Fibroblast of skin of right biceps (primary cell): ENCODE measurements at regions not wholly inside any gene's neighbourhood (a gene's known extent, or its start where the extent isn't known, plus 50 kb on each side); places are given as distances from the start of the nearest gene placed in this dataset.
"Not testable (repeated sequence)": the region's sequence is repeated elsewhere in the genome, so short reads cannot be mapped to it uniquely, and the experiment has no call there.

Experiments used
- DNase-seq: peaks from one replicate; pipeline ENCODE4 v3.0.0-alpha.2; 2013

DNA sequence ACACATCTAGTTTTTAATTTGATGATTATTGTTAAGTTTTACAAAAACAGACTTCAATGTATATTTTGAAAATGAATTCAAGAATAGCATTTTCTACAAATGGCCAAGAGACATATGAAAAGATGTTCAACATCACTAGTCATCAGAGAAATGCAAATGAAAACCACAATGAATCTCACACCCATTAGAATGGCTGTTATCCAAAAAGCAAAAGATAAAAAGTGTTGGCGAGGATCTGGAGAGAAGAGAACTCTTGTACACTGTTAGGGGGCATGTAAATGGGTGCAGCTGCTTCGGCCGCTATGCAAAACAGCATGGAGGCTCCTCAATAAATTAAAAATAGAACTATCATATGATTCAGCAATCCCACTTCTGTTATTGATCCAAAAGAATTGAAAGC is 185.8 kb upstream of the CCN2 start:
- DNase-seq, result peak; percentile 70

DNA sequence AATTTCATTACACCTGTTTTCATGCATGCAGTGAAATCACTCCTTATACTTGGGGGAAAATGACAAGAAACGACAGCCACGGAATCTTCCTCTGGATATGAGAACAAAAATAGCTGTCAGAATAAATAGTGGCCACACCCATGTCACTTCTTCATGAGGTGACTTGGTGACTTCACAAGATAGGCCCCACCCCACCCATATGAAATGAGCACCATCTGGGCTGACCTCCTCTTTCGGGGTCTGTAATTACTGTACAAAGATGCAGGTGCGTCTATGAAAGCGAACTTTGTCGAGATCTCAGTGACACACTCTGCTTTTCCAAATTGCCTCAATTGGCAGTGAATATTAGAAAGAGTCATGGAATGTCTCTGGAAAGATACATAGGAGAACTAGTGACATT is 184.2 kb upstream of the CCN2 start:
- DNase-seq, result no peak

DNA sequence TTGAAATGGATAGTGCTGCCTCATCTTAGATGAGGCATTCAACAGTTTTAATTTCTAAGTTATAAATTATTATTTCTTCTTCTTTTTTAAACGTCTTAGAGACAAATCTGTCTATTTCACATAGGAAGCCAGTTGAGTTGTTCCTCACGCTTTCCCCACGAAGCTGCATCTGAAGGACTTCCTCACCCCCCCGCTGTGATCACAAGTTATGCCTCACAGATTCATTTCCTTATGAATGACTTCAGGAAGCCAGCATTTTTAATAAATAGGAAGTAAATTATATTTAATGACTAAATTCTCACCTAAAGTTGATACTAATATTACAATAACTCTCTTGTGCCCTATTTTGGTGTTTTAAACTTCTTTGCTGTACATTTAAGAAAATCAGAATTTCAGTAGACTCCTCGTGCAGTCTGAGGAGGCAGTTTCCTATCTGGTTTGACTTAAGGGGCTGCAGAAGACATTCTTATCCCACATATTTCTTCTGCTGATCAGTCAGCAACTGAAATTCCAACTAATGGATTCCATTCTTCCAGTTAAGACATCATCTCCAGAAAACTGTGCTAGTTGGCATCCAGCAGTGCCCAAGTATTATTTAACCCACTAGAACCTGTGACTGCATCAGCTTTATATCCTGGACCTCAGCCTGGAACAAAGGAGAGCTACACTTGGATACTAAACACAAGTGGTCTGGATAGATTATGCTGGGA is 182.7 kb upstream of the CCN2 start:
- peak; percentile 62 for DNase-seq

DNA sequence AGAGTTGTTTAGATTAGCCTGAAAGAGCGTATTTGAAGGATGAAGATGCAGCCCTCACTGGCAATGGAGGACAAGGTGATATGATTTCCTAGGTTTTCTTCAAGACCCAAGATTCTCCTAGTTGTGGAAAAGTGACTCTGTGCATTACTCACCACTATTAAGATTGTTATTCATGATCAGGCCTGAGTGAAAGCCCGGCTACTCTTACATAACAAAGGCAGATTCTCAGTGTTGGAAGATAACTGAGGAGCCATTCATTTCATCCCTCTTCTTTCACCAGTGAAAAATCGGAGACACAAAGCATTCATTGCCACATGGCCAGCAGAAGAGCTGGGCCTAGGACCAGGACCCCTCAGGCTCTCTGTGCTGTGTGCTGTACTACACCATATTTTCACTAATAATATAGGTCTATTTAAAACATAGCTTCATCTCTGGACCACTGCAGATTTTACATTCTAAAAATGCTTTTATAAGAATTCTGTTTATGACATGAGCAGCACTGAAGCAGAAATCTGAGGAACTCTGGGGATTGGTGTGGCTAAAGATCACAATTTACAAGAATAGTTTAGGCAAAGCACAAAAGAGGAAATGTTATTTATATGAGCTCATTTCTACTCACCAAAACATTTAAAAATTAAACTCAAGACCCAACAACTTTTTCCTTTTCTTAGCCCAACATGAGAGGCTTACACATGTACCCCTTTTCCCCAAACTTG is 181.9 kb upstream of the CCN2 start:
- peak; percentile 80 for DNase-seq

DNA sequence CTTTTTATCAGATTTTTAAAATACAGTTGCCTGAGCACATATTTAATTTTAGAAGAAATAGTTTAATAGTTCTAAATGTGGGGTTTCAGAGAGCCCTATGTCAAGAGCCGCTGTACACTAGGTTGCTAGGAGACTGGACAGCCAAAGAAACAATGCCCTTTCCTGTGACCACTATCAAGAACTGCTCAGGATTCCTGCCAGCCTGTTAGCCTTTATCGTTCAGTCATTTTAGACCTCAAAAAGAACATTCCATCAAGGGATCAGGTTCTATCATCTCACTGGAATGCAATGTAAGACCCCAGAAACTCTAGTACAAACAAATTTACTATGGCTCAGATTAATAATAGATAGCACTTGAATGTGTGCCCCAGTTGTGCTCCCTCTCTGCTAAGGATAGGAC is 181.2 kb upstream of the CCN2 start:
- peak; percentile 68 for DNase-seq

DNA sequence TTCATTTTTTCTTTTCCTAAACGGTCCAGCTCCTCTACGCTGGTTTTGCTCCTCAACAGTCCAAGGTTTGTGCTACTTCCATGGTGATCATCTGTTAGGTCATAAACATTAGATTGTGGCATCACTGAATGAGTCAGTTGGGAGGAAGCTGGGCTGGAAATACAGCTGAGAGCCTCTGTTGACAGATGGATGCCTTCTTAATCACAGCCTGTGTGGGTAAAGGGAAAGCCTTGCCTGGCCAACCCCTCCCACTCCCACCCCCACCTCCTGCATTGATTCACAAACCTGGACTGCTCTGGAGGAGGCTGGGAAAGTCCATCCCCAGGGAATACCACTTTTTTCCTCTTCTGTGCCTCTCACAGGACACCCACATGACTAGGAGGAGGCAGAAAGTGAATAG is 180.6 kb upstream of the CCN2 start:
- DNase-seq, result peak; percentile 99

DNA sequence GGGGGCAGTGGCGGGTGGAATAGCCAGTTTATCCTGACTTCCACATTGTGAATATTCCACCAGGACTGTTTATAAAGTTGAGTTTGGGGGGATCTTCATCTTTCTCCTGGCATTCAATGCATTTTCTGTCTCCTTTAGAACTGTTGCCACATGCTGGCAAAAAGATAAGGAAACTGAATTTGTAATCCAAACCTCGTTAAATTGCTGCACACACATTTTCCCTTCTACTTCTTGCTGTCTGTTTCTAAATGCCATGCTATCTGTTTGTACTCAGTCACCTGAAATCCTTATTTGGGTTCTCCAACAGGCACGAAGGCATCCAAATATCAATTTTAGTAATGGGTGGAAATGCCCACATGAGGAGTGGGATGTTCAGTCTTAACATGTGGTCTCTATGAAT is 180.2 kb upstream of the CCN2 start:
- no peak for DNase-seq

DNA sequence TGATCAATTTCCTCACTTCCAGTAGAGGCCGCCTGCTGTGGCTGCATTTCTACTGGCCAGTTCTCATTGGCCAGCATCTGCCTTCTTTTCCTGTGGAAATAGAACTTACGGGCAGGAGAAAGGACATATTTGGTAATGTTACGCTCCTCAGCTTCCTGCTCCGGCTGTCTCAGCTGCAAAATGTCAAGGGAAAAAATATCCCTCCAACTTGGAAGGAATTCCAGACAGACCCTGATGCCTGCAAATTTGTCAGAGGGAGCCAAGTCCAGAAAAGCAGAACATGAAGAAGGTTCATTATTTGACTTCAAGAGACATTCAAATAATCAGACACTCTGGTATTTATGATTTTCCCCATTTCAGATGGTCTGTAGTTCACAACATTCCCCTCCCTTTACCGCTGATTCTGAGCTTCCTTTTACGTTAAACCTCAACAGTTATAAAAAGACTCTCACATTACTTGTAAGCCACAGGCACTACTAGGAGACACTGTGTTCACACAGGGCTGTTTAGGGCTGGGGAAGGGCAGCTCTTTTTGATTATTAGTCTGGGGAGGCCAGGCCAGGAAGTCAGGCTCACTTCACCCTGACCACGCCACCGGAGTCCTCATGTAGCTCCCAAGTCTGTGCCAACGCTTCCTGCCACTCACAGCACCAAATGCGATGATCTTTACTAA is 179.6 kb upstream of the CCN2 start:
- peak; percentile 65 for DNase-seq

DNA sequence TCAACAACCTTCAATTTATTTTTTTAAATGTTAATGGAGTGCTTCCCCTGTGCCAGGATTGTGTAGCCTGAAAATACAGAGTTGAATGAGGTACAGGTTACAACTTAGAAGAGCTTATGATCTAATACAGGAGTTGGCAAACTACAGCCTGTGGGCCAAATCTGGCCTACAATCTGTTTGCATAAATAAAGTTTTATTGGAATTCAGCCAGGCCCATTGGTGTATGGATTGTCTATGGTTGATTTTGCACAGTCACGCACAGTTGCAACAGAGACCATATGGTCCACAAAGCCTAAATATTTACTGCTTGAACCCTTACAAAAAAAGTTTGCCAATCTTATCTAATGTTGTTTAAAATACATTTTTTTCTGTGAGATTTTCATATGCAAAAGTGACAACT is 177.3 kb upstream of the CCN2 start:
- DNase-seq, result no peak

DNA sequence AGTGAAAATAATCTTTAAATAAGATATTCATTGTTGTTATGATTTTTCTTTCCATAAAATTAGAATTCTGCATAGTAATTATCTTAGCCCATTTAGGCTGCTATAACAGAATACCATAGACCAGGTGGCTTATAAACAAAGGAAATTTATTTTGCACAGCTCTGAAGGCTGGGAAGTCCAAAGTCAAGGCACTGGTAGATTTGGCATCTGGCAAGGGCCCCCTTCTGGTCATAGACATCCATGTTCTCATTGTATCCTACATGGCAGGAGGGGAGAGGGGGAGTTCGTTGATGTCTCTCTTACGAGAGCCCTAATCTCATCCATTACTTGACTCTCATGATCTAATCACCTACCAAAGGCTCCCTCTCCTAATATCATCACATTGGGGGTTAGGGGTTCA is 175.0 kb upstream of the CCN2 start:
- no peak for DNase-seq

DNA sequence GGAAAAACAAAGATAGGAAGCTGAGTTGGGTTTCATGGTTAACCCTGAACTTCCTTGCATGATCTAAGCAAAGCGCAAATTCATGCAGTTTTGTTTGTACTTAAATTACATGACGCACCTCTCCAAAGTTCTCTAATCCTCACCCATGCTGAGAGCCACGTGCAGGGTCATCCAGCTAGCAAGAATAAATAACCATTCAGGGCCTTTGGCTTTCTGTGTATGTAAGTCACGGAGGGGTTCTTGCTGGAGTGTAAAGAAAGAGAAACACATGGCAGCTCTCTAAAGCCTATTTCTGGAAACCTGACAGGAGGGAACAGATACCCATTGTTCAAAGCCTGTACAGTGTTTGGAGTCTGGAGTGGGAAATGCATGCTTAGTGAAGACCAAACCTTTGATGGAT is 171.7 kb upstream of the CCN2 start:
- DNase-seq, result no peak

DNA sequence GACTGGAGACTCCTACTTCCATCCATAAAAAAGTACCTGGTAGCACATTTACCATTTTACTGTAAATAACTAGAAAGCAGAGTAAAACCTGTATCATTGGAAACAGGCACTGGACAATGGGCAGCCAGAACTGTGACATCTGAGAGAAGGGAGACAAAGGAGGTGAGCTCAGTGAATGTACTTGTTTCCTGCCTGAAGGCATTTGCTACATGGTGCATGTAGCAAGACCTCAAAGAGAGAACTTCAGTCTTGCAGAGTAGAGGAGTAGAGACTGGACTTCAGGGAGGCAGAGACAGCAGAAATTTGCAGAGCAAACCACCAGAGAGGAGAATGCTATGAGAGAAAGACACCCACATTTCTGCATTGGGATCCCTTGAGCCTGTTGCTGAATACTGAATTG is 171.0 kb upstream of the CCN2 start:
- DNase-seq, result no peak

DNA sequence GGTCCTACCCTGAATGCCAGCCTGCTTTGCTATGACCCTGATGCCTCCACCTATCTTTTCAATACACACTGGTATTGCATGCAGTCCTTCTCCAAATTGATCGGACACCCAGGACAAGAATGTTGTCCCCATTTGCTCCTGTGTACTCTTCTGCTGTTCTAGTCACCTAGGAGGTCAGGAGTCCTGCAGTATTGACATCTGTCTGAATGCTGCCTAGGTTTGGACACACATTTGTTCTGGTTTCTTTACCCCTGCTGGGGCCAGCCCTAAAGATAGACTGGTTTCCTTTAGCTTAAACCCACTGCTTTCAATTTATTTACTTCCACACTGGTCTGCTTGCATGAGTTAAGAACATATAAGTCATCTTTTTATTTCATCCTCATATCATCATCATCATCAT is 167.0 kb upstream of the CCN2 start:
- no peak for DNase-seq

DNA sequence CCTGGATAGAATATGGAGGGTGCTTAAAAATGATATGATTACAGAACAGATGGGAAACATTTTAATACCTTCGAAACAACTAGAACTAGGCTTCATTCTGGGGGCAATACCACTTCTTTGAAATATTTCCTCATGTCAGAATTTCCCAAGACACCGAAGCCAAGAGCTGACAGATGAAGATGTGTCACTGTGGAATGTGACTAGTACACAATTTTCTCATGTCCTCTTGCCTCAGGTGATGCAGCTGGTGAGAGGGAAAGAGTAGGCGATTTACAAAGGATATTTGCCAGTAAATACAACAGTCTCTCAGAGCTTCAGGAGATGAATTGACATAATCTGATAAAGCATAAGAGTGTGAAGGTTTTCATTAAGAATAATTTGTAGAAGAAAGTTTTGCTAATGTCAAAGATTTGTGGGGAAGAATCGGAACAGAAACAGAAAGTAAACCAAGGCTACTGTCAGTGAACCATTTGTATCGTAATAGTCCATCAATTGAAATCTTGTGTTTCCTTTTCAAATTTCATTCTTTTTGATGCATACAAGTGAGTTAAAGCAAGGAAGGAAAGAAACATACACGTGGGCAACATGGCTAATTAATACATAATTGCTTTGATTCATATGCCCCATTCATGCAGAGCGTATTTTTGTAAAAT is 164.7 kb upstream of the CCN2 start:
- DNase-seq, result no peak

DNA sequence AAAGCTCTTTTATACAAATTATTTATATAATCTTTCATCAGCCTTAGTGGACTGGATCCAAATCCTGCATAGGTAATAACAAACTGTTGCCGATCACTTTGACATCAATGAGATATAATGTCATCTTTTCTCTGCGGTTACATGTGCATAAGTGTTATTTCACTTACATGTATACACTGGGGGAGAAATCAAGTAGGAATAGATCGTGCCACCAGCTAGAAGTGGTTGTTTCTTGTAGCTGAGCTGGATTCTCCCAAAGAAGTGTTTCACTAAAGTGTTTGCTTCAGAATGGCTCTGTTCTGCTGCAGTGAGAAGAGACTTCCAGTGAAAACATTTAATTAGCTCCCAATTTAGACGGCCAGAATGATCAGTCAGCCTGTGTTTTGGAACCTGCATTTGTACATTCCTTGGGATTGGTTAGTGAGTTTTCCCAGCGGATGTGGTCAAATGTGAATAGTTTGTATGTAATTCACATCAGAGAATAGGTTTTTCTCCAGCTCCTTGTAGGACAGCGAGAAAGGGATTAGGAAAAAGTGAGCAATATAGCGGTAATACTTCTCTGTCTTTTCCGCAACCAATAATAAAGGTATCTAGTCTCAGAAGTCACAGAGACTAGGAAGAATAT is 163.1 kb upstream of the CCN2 start:
- peak; percentile 64 for DNase-seq

DNA sequence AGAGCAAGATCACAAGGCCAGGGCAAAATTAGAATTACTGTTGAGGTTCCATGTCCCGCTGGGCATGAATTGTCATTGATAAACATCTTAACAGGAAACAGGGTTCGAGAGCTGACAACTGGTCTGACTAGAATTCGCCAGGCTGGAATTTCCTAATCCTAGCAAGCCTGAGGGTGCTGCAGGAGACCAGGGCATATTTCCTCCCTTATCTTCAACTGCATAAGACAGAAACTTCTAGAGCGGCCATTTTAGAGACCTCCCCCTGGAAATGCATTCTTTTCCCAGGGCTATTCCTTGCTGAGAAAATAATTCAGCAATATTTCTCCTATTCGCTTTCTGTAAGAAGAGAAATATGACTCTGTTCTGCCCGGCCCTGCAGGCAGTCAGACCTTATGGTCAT is 158.6 kb upstream of the CCN2 start:
- not testable (repeated sequence) for DNase-seq

DNA sequence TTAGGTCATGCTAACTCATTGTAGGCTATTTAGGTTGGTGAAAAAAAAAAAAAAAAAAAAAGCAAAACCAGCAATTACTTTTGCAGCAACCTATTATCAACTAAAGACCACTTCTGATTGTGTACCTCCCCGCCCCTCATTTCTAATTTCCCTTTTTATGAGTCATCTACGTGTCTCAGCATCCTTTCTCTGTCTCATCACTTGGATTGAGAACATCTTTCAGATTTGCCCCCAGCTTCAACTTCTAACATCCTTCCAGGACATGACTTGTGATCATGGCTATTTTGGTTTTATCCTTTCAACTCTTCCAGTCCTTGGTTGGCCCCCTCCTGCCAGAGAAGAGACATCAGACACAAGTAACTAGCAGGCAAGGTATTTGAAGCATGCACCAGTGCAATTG is 156.7 kb upstream of the CCN2 start:
- peak; percentile 43 for DNase-seq

DNA sequence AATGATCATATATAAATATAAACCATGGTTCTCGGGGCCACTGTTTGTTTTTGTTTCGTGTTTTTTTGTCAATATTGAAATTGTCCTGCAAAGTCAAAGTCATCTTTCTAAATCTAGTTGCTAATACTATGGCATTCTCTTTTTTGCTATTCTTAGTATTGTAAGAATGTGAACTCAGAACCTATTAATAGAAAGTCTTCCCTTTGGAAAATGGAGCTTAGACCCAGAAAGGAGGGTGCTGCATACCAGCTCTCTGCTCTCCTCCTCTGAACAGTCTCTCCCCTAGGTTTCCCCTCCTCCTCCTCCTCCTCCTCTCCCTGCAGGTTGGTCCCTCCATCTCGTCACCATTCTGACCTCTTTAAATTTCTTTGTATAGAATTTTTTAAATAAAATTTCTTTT is 150.4 kb upstream of the CCN2 start:
- no peak for DNase-seq

DNA sequence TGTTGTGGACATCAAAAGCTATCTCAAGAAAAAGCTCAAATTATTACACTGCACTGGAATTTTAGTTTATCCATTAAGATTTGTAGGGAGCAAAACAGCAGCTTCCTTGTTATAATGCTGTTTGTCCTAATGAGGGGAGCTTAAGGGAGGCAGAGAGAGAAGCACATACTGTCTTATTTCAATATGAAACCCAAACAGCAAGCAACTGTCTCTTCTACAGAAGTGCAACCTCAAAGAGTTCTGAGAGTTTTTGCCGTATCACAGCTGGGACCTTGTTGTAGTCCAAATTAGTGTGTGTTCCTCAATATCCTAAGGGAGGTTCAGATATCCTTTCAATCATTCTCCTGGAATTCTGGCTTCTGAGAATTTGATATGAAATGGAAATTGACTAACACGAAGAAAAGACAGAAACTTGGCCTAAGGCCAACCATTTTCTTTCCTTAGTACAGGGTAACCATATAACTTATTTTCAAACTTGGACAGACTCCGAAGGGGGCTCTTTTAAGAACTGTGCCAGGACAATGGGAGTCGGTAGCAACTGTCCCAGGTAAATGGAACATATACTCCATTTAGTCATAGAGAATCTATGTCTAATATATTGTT is 149.3 kb upstream of the CCN2 start:
- no peak for DNase-seq

DNA sequence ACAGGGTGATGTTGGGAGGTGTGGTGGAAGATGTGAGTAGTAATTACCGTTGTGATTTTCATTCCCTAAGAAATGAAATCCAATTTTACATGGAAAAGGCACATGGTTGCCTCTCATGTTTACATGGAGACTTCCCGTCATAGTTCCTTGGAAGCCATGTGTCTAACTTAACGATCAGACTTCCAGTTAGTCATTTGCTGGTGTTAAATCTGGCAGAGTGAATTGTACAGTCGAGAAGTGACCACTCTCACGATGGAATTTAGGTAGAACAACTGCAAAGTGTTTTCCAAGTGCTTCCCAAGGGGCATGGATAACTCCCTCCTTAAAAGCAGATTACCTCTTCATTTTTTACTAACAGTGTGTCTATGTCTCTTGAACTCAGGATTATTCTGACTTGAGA is 145.8 kb upstream of the CCN2 start:
- no peak for DNase-seq

DNA sequence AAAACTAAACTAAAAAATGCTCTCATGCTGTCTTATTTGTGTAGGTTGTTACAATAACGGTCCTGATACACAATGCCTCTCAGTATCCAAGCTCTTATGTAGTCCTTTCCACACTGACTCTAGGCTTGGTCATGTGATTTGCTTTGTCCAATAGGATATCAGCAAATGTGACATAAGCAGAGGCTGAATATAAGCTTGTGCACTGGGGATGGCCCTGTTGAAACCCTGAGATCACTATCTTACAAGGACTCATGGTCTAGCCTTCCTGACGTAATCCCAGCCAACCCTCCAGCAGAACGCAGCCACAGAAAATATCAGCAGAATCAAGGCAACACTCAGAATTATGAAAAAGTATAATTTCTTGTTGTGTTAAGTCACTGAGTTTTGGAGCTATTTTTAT is 145.1 kb upstream of the CCN2 start:
- DNase-seq, result no peak

DNA sequence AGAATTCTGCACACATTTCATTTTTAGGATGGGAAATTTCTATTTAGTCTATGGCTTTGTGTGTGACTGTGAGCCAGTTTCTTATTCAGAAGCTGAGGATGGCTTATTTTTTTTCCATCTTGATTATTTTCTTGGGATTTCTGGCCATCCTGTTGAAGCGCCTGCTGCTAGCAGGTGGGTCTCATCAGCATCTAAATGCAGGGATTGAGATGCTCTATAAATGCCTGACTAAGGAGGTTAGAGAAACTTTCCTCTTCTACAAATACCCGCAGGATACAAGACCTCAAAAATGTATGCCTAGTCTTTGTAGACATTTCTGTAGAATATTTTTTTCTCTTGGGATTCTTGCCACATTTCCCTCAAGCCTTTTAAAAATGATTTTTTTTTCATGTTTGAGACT is 138.0 kb upstream of the CCN2 start:
- DNase-seq, result no peak

DNA sequence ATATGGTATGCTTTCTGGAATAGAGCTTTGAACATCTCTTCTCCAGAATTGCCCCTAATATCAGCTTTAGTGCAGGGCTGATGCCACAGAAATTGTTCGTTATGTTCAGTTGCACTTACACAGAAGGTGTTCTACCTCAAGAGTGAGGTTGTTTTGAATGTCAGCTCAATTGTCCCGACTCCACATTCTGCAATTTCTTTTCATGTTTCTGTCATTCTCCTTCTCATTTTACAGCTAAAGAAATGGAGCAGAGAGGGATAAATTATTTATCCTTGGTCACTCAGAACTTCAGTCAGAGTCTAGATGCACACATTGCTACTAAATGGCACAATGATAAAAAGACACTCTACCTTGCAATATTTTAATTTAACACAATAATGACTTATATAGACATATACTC is 137.0 kb upstream of the CCN2 start:
- DNase-seq, result no peak
